ENCODE measurements at regions not wholly inside any gene's neighbourhood (a gene's known extent, or its start where the extent isn't known, plus 50 kb on each side); places are given as distances from the start of the nearest gene placed in this dataset.

DNA sequence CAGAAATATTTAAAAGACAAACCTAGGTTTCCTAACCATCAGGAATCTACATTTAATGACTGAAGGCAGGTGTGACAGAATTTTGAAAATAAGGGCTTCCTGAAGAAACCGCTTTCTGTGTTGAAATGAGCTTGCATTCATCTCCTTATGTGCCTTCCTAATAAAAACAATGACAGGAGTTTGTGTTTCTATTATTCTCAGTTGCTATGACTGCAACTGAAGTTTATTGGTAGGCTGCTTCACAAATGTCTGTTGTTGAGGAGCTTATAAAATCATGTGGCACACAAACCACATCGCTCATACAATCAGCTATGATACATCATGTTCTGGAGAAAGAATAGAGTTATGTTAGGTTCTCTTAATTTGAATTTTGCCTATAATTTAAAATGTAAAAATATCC, 362.7 kb upstream of the SLC8A1 start:
- no peak for DNase-seq

DNA sequence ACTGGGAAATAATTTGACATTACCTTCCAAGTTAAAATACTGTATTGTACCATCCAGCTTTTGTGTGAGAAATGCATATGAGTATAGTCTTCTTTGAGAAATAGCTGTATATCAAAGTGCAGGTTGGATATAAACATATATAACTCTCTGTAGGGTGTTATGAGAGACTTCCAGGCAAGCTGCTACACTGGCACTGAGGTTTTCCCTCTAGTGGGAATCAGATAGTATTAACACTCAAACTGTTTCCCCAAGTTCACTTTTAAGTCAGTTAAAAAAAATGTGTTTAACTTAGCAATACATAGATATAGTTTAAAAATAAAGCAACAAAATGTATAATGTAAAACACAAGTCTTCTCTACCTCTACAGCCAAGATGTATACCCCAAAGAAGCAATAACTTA, 368.4 kb upstream of the SLC8A1 start:
- no peak for DNase-seq

GRCh38 chr2:40823478-40823877, 371.6 kb upstream of the SLC8A1 start:
- DNase-seq = no peak

DNA sequence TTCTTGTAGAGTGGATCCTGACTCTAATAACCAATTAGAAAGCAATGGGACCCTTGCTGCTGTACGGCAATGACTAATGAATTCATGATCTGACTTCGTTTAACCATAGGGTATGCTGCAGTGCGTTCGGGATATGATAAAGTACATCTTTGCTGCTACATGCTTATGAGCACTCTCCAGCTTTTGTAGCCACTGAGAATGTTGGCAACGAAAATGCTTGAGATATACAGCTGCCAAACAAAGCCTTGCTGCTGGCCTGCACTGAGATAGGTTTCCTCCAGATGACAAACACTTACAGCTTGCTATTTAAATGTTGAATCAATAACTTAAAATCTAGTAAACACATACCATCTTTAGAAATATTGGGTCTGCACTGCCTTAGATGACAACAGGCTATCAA, 372.4 kb upstream of the SLC8A1 start:
- no peak for DNase-seq

DNA sequence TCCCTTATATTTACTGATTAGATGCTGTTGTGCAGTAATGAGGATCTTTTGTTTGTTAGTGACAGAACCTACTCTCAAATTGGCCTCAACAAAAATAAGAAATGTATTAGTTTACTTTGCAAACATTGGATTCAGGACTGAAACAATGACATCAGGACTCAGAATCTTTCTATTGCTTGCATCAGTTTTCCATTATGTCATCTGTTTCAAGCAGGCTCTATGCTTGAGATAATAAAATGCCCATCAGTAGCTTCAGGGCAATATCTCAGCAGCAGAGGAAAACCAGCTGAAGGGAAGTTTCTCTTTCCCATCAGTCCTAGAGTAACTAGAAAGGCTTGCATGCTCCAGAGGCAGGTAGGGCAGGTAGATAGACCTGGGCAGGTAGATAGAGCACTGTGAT, 375.5 kb upstream of the SLC8A1 start:
- no peak for DNase-seq

DNA sequence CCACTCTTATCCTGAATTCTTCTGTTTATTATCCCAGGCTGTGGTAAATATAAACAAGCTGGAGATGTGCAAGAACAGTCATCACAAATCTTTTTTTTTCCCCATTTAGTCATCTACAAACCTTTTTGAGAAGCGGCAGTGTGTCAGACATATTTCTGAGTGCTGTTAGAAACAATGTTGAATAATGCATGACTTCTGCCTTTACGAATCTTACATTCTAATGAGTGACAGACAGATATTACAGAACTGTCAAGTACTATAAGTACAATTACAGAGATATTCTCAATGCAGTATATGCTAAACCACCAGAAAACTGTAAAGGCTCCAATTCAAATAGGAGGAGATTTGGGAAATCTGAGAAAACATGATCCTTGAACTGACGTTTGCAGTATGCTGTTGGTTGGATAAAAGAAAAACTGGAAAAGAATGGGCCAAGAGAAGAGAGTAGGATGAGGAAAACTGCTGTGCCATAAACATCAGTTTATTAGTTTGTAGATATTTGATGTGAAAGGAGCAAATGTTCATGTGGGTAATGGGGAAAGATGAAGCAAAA, 379.5 kb upstream of the SLC8A1 start:
- no peak for DNase-seq

DNA sequence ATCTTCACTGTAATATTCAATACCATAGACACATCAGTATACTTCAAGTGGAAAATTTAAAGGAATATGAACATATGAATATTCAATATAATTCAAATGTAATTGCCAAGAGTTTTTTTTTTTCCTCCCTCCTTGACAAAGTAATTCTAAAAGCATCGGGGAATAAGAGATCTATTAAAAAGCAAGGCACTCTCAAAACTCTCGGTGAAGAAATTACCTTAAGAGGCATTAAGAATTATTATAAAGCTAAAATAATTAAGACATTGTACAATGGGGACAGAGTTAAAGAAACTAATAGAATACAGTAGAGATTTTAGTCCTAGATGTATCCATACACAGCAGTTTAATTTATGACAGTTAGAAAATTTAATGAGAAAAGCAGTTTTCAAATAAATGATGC, 390.0 kb upstream of the SLC8A1 start:
- no peak for DNase-seq

- no peak for DNase-seq
Observed at GRCh38 chr2:40844353-40845277, 392.7 kb upstream of the SLC8A1 start.

- DNase-seq = no peak
Observed at GRCh38 chr2:40851661-40852060, 399.8 kb upstream of the SLC8A1 start.

DNA sequence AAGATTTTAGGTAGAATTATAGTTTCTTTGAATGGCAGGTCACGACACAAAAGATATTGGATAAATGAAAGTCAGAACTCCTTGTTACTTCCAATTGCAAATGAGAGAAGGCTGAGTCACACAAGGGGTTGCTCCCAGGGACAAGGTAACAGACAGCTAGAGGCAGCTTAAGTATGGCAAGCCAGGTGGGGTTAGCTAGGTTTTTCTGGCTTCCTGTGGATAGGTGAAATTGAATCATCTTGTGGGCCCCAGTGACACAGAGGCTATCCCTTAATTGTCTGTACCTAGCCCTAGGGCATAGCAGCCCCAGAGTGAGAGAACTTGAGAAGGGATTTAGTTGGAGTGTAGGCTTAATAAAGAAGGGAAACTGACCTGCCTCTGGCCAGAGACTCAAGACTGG, 407.7 kb upstream of the SLC8A1 start:
- no peak for DNase-seq

- no peak for DNase-seq
Observed at GRCh38 chr2:40867829-40868228, 415.9 kb upstream of the SLC8A1 start.

DNA sequence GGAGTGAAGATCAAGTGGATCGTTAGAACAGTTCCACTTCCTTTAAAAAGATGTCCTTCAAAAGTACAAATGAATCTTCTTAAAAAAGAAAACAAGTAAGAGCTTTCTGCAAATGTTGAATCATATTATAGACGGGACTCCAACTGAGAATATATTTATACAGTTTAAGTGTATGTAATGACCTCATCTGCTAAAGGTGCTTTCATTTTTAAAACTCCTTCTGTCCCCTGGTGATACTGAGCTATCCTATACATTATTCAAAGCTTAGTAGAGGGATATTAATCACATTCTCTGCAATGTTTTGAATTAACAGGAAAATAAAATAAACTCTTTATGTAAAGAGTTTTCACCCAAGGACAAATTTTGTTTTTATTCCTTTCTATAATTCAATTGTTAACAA, 420.7 kb upstream of the SLC8A1 start:
- DNase-seq = no peak

DNA sequence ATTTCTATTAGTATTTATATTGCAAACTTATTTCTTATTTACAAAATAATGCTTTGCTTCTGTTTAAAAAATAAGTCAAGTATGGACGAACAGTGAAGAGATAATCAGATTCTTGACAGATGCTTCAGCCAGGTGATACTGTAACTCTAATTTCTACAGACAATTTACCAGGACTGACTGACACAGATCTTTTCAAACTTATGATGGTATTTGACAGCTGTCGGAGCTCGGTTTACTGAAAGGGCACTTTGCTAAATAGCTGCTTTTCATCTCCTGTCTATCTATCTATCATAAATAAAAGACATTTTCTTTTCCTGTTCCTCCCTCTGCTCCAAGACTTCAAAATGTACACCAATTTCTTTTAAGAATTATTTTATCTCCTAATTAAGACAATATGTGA, 422.5 kb upstream of the SLC8A1 start:
- DNase-seq = no peak

DNA sequence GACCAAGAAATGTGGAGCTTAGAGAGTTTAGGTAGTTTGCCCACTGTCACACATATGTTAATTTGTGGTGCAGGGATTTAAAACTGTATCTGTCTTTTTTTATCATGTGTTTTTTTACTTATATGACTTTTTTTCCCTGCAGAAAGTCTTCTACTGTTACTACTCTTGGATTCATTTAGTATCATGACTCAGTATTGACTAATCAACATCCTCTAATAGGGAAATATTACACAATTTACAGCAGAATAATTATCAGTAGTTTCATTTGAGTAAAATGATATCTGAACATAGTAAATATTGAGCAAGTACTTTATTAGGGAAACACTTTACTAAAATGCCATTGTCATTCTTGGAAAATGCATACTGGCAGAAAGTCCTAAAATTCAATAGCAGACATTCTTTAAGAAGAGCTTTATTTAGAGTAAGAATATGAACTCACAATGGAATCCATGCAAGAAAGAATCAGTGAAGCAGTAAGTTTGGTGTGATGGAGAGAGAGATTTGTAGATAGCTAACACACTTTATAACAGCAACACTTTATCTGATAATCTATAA, 425.9 kb upstream of the SLC8A1 start:
- DNase-seq = no peak

DNA sequence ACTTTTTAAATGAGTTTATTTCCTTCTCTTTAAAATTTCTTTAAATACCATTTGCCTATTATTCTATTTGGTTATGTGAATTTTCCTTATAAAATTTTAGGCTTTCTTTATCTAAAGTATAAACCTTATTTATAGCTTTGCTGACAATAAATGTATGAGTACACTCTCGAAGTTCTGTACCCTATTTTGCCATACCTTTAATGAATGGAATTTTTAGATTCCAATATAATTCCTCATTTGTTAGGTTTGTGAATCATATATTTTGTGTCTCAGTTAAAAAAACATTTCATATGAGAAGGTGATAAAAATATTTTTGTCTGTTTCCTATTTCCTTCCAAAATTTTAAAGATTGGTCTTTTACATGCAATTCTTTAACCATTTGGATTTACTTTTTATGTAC, 427.4 kb upstream of the SLC8A1 start:
- DNase-seq = no peak

GRCh38 chr2:40886100-40886499, 434.2 kb upstream of the SLC8A1 start:
- no peak for DNase-seq

GRCh38 chr2:40886655-40887054, 434.8 kb upstream of the SLC8A1 start:
- DNase-seq = no peak

DNA sequence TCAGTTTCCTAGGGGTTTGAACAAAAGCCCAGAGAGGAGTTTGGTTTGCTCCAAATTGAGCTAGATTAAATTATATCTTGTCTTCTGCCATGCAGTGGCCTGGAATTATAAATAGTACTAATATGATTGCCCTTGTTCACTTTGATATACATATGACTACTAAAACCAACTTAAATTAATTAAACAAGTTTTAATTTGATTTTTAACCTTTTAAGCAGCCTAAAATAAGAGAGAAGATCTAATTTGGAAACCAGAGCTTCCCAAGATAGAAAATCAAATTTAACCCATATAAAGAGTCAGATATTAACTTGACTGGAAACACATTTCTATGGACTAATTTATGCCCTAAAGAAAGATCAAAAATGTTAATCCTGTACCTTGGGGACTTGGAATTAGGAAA, 444.5 kb upstream of the SLC8A1 start:
- DNase-seq = no peak

- no peak for DNase-seq
Observed at GRCh38 chr2:40914666-40915065, 462.8 kb upstream of the SLC8A1 start.

- no peak for DNase-seq
Observed at GRCh38 chr2:40915651-40916050, 463.8 kb upstream of the SLC8A1 start.

DNA sequence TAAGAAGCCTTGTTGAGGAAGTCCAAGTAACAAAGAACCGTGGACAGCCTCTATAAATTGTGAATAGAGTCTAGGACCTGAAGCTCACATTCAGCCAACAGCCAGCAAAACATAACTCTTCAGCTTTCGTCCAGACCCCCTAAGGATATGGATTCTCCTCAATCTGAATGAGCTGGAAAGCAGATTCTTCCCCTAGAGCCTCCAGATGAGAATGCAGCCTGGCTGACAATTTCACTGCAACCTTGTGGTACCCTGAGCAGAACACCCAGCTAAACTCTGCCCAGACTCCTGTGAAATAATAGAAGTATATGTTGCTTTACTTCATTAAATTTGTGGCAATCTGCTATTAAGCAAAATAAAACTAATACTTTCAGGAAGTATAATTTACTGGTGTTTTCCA, 483.5 kb upstream of the SLC8A1 start:
- DNase-seq = no peak

GRCh38 chr2:40937284-40937683, 485.4 kb upstream of the SLC8A1 start:
- DNase-seq = no peak

GRCh38 chr2:40953341-40953740, 501.5 kb upstream of the SLC8A1 start:
- DNase-seq = no peak

GRCh38 chr2:40955042-40955441, 503.2 kb upstream of the SLC8A1 start:
- no peak for DNase-seq

DNA sequence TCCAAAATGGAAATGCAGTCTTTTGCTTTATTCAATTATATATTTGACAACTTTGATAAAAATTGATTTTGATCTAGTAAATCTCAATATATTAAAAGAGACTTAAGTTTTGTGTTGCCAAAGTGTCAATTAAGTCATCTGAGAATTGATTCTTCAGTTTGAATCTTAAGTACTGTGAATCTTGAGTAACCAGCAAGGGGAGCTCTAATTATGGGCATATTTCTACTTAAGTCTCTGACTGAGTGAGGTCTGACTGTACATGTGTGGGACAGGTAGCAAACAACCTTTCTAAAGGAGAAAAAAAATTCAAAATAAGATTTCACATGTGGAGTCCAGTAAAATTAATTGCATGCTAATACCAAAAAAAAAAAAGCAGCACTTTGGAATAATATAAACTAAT, 503.7 kb upstream of the SLC8A1 start:
- no peak for DNase-seq
